ENCODE measurements at regions not wholly inside any gene's neighbourhood (a gene's known extent, or its start where the extent isn't known, plus 50 kb on each side); places are given as distances from the start of the nearest gene placed in this dataset.

- ChIA-PET CTCF (no interaction called here), POLR2A (ENCODE audit: unreplicated experiment) (no interaction called here)
- Histone ChIP-seq H2AFZ (no peak overlapping the region), H3K27ac (no peak overlapping the region), H3K9me3 (ENCODE audit: insufficient read depth, low read depth) (no peaks in the 10 kb centered on the region), H4K20me1 (ENCODE audit: insufficient read depth) (no peaks in the 10 kb centered on the region), H3K27me3 (ENCODE audit: insufficient read depth, low read depth) (peaks cover 22% of the 10 kb centered on the region; the same call in 1 of the 2 replicates), H3K36me3 (ENCODE audit: low read depth) (no peaks in the 10 kb centered on the region), H3K4me1 (replicated peaks; ENCODE audit: insufficient read depth) (no peaks in the 10 kb centered on the region), H3F3A (ENCODE audit: insufficient read depth, low read depth) (no peaks in the 10 kb centered on the region), H3K4me3 (no peak overlapping the region), H3K4me2 (no peak overlapping the region), H3K79me2 (ENCODE audit: low read depth) (no peaks in the 10 kb centered on the region), H3K9me2 (ENCODE audit: insufficient read depth) (no peaks in the 10 kb centered on the region)
- no peak for DNase-seq
- BruUV-seq (replicated peaks): no TSS peak
- no peak for TF ChIP-seq EZH2 (IDR thresholded peaks at IDR 0.05; ENCODE audit: low read depth)
- no peak for TF ChIP-seq CTCF (conservative IDR thresholded peaks at IDR 0.05)
- intact Hi-C loops (cut with micrococcal nuclease; ENCODE audit: unreplicated experiment): no loop called here
Measured at GRCh38 chr2:59068255-59068654, 827.1 kb upstream of the FANCL start.

GRCh38 chr2:59066787-59067399 lies 825.8 kb upstream of the FANCL start:
- Histone ChIP-seq H3K79me2 (ENCODE audit: low read depth) (no peaks in the 10 kb centered on the region), H3K9me3 (ENCODE audit: insufficient read depth, low read depth) (no peaks in the 10 kb centered on the region), H3K4me2 (no peak overlapping the region), H3K4me1 (replicated peaks; ENCODE audit: insufficient read depth) (no peaks in the 10 kb centered on the region), H4K20me1 (ENCODE audit: insufficient read depth) (no peaks in the 10 kb centered on the region), H3K27ac (no peak overlapping the region), H3K9me2 (ENCODE audit: insufficient read depth) (no peaks in the 10 kb centered on the region), H2AFZ (no peak overlapping the region), H3K36me3 (ENCODE audit: low read depth) (no peaks in the 10 kb centered on the region), H3F3A (ENCODE audit: insufficient read depth, low read depth) (no peaks in the 10 kb centered on the region), H3K4me3 (no peak overlapping the region), H3K27me3 (ENCODE audit: insufficient read depth, low read depth) (peaks cover 22% of the 10 kb centered on the region; the same call in 1 of the 2 replicates)
- POLR2A ChIA-PET (ENCODE audit: unreplicated experiment): no interaction called here
- CTCF ChIA-PET: no interaction called here
- TF ChIP-seq CTCF (conservative IDR thresholded peaks at IDR 0.05): no peak
- no peak for TF ChIP-seq EZH2 (IDR thresholded peaks at IDR 0.05; ENCODE audit: low read depth)
- no peak for DNase-seq
- BruUV-seq (replicated peaks): no TSS peak
- intact Hi-C loops (cut with micrococcal nuclease; ENCODE audit: unreplicated experiment): no loop called here

GRCh38 chr2:59047373-59047995 lies 806.4 kb upstream of the FANCL start:
- H3K27ac ChIP-seq: no peak overlapping the region
- DNase-seq: no peak
- peaks cover 34% of the 10 kb centered on the region for H3K27me3 ChIP-seq (ENCODE audit: insufficient read depth, low read depth)
- H3K9me3 ChIP-seq (ENCODE audit: insufficient read depth, low read depth): no peaks in the 10 kb centered on the region
- H3K4me3 ChIP-seq: no peak overlapping the region
- no peak for TF ChIP-seq EZH2 (IDR thresholded peaks at IDR 0.05; ENCODE audit: low read depth)
- TF ChIP-seq CTCF (conservative IDR thresholded peaks at IDR 0.05): no peak
- intact Hi-C loops (cut with micrococcal nuclease; ENCODE audit: unreplicated experiment): no loop called here
- no TSS peak for BruUV-seq (replicated peaks)
- no peak overlapping the region for H2AFZ ChIP-seq
- H3K79me2 ChIP-seq (ENCODE audit: low read depth): no peaks in the 10 kb centered on the region
- H4K20me1 ChIP-seq (ENCODE audit: insufficient read depth): no peaks in the 10 kb centered on the region
- H3K36me3 ChIP-seq (ENCODE audit: low read depth): no peaks in the 10 kb centered on the region
- ChIA-PET POLR2A (ENCODE audit: unreplicated experiment) (no interaction called here), CTCF (no interaction called here)
- H3K9me2 ChIP-seq (ENCODE audit: insufficient read depth): no peaks in the 10 kb centered on the region
- H3F3A ChIP-seq (ENCODE audit: insufficient read depth, low read depth): no peaks in the 10 kb centered on the region
- H3K4me2 ChIP-seq: no peak overlapping the region
- no peaks in the 10 kb centered on the region for H3K4me1 ChIP-seq (replicated peaks; ENCODE audit: insufficient read depth)

Measured in PC-9 (cell line).